IPS-20b (cell line): ENCODE measurements at regions not wholly inside any gene's neighbourhood (a gene's known extent, or its start where the extent isn't known, plus 50 kb on each side); places are given as distances from the start of the nearest gene placed in this dataset.

ENCODE experiments used
- H3K27ac ChIP-seq: one replicate; pipeline ENCODE4 v1.5.1; 2013; ENCODE audit warnings: low read length
- H3K27me3 ChIP-seq: 2 replicates; pipeline ENCODE4 v1.6.1; 2013; ENCODE audit warnings: mild to moderate bottlenecking, low read length, inconsistent platforms; ENCODE audit not compliant: insufficient read depth
- H3K36me3 ChIP-seq: 2 replicates; pipeline ENCODE4 v1.6.1; 2013; ENCODE audit warnings: low read depth, mild to moderate bottlenecking, inconsistent platforms, low read length, moderate library complexity; ENCODE audit not compliant: insufficient read depth
- H3K4me1 ChIP-seq: 2 replicates; pipeline ENCODE4 v1.6.1; 2013; ENCODE audit warnings: mild to moderate bottlenecking, control low read depth, inconsistent platforms, low read length, moderate library complexity; ENCODE audit not compliant: insufficient read depth
- H3K4me3 ChIP-seq: 2 replicates; pipeline ENCODE4 v1.5.1; 2013; ENCODE audit warnings: mild to moderate bottlenecking, low read length, inconsistent platforms
- H3K9ac ChIP-seq: 2 replicates; pipeline ENCODE4 v1.6.1; 2013; ENCODE audit warnings: low read depth, mild to moderate bottlenecking, inconsistent platforms, low read length, moderate library complexity
- H3K9me3 ChIP-seq: 2 replicates; pipeline ENCODE4 v1.6.1; 2013; ENCODE audit warnings: mild to moderate bottlenecking, low read depth, low read length, inconsistent platforms; ENCODE audit not compliant: insufficient read depth

DNA sequence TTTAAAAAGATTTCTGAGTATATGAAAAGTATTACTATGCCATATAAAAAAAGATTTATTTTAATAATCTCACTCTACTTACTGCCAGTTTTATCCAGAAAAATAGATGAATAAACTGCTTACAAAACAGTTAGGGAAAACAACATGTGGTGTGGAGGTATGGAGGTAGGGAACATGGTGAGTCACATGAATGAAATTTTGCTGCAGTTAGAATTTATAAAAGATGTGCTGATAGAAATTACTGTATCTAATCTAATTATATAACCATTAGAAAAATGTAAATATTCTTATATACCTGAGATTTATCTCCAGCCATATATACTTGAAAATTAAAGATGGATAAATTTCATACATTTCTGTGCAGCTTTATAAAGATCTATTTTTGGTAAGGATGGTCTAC lies 184.0 kb upstream of the ANK2 start:
- Histone ChIP-seq H3K4me3 (no peak overlapping the region), H3K27ac (no peak overlapping the region), H3K36me3 (no peaks in the 10 kb centered on the region), H3K27me3 (no peaks in the 10 kb centered on the region), H3K4me1 (peaks cover 16% of the 10 kb centered on the region; the same call in 1 of the 2 replicates), H3K9me3 (no peaks in the 10 kb centered on the region), H3K9ac (no peak overlapping the region)

DNA sequence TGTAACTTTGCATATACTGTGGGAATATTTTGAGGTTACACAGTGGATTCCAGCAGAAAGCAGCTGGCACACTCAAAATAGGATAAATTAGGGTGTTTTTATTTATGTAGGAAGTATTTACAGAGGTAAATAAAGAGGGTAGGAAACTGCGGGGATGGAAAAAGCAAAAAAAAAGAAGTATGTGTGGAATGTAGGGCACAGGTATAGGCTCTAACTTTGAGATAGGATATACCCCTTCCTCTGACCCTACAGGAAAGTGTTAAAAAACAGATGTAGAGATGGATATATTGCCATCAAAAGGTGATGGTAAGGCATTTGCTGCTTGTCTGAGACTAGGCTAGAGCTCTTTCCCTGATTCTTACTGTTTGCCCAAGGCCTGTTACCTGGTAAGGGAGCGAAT lies 173.1 kb upstream of the ANK2 start:
- no peak overlapping the region for H3K27ac ChIP-seq
- no peak overlapping the region for H3K4me3 ChIP-seq
- no peaks in the 10 kb centered on the region for H3K9me3 ChIP-seq
- H3K27me3 ChIP-seq = no peaks in the 10 kb centered on the region
- no peaks in the 10 kb centered on the region for H3K36me3 ChIP-seq
- H3K4me1 ChIP-seq = peaks cover 10% of the 10 kb centered on the region
- H3K9ac ChIP-seq = no peak overlapping the region

DNA sequence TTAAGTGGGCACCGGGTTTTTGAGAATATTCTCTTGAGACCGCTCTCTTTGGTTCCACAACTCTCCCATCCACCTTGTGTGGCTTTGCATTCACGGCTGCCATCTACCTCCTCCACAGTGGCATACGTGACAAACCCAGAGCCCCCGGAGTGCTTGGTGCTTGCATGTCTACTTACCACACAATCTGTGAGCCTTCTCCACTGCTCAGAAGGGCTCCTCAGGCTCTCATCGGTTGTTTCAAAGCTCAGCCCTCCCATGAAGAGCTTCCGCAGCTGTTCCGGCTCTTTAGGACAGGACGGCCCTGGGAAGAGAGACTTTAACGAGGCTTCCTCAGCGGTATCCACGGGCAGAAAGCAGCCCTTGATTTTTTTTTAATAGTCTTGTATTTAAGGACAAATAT lies 167.6 kb upstream of the ANK2 start:
- no peaks in the 10 kb centered on the region for H3K4me1 ChIP-seq
- H3K27me3 ChIP-seq = no peaks in the 10 kb centered on the region
- H3K36me3 ChIP-seq = no peaks in the 10 kb centered on the region
- H3K27ac ChIP-seq = no peak overlapping the region
- H3K9ac ChIP-seq = no peak overlapping the region
- no peaks in the 10 kb centered on the region for H3K9me3 ChIP-seq
- H3K4me3 ChIP-seq = no peak overlapping the region

DNA sequence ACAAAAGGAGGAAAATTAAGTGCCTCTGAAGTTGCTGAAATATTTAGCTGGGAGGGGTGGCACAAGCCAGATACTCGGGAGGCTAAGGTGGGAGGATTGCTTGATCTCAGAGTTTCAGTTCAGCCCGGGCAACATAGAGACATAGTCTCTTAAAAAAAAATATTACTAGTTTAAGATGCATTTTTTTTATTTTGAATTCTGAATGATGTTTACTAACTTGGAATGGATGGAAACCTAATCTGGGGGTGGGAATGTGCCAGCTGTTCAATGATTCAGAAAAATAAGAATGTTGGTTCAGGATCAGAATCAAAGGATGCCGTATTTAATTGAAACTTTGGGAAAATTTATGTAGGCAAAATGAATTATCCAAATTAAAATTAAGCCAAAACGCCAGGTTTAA lies 167.2 kb upstream of the ANK2 start:
- Histone ChIP-seq H3K4me3 (no peak overlapping the region), H3K4me1 (no peaks in the 10 kb centered on the region), H3K27ac (no peak overlapping the region), H3K36me3 (no peaks in the 10 kb centered on the region), H3K27me3 (no peaks in the 10 kb centered on the region), H3K9me3 (no peaks in the 10 kb centered on the region), H3K9ac (no peak overlapping the region)

DNA sequence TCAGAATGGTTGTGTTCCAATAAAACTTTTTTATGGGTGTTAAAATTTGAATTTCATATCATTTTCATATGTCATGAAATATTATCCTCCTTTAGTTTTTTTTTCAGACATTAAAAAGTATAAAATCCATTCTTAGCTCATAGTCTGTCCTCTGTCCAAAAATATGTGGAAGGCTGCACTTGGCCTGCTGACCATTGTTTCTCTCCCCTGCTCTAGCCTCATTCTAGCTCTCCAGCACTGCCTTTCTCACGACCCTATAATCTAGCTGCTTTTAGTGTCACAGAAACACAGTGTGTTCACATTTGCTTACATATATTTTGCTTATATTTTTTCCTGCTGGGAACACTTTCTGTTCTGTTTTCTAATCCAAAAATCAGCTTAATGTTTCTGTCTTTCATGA lies 165.0 kb upstream of the ANK2 start:
- Histone ChIP-seq H3K4me3 (no peak overlapping the region), H3K9me3 (no peaks in the 10 kb centered on the region), H3K36me3 (no peaks in the 10 kb centered on the region), H3K4me1 (no peaks in the 10 kb centered on the region), H3K27ac (no peak overlapping the region), H3K27me3 (no peaks in the 10 kb centered on the region), H3K9ac (no peak overlapping the region)

DNA sequence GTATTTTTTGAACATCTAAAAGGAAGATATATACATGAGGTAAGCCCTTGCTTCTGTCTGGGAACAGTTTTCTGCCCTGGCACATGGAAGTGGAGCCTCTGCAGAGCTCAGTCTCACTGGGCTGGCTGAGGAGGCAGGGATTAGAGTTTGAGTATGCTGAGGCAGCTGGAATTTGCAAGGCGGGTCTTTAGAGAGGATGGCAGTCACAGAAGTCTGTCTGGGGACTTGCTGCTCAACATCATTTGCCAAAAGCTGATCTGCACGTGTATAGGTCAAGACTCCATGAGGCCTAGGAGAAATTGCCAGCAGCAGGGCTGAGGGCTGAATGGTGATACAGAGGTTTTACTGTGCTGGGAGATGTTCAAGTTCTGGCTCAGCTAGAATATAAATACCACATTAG lies 163.6 kb upstream of the ANK2 start:
- no peaks in the 10 kb centered on the region for H3K9me3 ChIP-seq
- H3K9ac ChIP-seq = no peak overlapping the region
- H3K4me1 ChIP-seq = 0 out of 2 replicates have a peak, but pooled peaks cover 4% of the 10 kb centered on the region
- H3K36me3 ChIP-seq = no peaks in the 10 kb centered on the region
- H3K4me3 ChIP-seq = no peak overlapping the region
- H3K27me3 ChIP-seq = no peaks in the 10 kb centered on the region
- H3K27ac ChIP-seq = no peak overlapping the region

DNA sequence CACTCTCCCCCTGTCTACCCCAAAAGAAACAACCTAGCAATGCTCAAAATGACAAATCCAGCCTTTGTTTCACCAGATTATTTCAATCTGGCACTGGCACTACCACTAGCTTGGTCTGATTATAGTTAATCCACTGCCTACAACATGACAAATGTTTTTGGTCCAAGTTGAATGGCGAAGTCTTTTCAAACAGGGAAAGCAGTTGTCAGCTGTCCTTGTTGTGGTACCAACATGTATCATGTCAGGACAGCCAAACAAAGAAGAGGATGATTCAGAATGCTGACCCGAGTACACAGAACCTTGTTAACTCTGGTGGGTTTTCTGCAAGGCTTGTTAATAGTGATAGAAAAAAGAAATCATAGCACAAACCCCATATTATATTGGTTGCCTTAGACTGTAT lies 160.8 kb upstream of the ANK2 start:
- Histone ChIP-seq H3K9ac (no peak overlapping the region), H3K27ac (no peak overlapping the region), H3K27me3 (no peaks in the 10 kb centered on the region), H3K4me3 (no peak overlapping the region), H3K4me1 (0 out of 2 replicates have a peak, but pooled peaks cover 4% of the 10 kb centered on the region), H3K36me3 (no peaks in the 10 kb centered on the region), H3K9me3 (no peaks in the 10 kb centered on the region)

DNA sequence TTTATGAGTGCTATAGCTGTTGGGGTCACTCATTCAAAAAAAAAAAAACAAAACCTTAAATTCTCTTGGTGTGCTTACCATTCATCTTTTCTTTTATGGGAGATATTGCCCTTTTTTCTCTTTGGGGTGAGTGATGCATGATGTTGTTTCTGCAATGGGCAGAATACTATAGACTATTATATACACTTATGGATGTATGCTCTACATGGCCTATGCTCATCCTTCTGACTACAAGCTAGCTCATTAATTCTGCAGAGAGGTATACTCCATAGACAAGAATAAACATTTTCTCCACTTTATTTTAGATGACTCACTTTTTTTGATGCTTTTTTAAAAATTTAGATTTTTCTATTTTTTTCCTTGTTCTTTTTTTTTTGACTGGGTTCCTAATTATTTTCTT lies 160.3 kb upstream of the ANK2 start:
- H3K4me3 ChIP-seq = no peak overlapping the region
- H3K36me3 ChIP-seq = no peaks in the 10 kb centered on the region
- H3K4me1 ChIP-seq = 0 out of 2 replicates have a peak, but pooled peaks cover 4% of the 10 kb centered on the region
- no peak overlapping the region for H3K9ac ChIP-seq
- no peaks in the 10 kb centered on the region for H3K9me3 ChIP-seq
- no peak overlapping the region for H3K27ac ChIP-seq
- H3K27me3 ChIP-seq = no peaks in the 10 kb centered on the region

DNA sequence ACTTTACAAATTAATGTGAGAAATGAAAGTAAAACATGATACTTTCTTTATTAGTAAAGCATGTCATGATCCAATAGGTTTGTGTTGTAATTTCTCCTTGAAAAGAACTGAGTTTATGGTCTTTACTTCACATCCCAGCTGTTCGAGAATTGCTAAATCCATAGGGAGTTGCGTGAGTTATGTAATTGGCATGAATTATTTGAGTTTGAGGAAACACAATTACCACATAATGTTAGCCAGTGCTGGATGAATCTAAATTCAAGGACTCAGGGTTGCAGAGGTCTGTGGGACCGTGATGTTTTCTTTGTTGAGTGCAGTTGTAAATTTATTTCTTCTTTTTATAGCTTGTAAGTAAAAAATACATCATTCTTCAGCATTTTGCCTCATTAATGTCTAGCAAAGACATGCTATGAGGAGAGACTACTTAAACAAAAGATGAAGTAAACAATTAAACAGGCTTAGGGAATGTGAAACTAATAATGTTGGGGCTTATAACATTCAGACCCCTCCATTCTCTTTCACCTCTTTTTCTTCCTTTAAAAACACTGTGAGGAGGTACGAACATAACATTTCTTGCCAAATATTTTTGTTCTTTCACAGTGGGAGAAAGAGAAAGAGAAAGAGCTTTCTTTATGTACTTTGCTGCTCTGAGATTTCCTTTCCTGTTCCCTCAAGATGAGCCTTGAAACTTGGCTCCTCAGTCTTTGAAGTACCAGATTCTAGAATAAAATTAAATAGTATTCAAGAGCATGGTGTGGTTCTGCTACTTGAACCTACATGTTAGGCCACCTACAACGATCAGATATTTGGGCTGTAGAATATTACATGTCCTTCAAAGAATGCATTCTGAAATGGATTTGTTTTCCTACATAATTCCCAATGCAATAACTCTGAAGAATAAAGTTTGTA lies 159.6 kb upstream of the ANK2 start:
- H3K4me3 ChIP-seq = no peak overlapping the region
- no peak overlapping the region for H3K27ac ChIP-seq
- peaks cover 4% of the 10 kb centered on the region for H3K4me1 ChIP-seq
- no peaks in the 10 kb centered on the region for H3K36me3 ChIP-seq
- no peaks in the 10 kb centered on the region for H3K9me3 ChIP-seq
- no peaks in the 10 kb centered on the region for H3K27me3 ChIP-seq
- no peak overlapping the region for H3K9ac ChIP-seq

DNA sequence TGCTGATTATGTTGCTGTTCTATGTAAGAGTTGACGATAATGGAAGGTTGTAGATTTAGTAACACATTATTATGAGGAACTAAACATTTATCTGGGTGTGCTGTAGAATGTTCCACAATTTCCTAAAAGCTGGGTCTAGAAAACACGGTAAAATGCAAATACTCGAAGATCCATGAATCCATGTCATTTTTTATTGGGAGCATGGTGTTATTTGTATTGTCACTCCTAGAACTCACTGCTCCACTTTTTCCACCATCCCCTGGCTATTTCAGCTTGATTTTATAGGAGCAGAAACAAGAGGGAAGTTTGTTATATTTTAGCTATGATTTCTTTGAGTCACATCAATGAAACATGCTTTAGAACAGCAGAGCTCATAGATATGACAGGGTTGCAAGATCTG lies 155.0 kb upstream of the ANK2 start:
- Histone ChIP-seq H3K27me3 (no peaks in the 10 kb centered on the region), H3K4me1 (peaks cover 40% of the 10 kb centered on the region), H3K9me3 (no peaks in the 10 kb centered on the region), H3K27ac (no peak overlapping the region), H3K4me3 (no peak overlapping the region), H3K9ac (no peak overlapping the region), H3K36me3 (no peaks in the 10 kb centered on the region)

DNA sequence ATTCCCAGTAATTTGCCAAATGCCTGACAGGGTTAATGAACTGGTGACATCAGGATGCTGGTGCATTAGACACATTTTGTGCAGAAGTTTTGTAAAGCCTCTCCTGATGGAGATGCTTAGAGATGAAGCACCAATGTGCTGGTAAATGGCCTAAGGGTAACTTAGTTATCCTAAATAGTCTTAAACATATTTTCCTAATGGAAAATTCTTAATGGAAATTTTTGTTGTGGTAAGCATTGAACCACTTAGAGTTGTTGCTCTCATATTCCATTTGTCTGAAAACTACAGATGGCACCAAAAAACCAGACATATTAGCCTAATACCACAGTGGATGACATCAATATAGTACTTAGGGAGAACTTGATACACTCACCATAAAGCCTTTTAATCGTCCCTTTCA lies 154.5 kb upstream of the ANK2 start:
- no peak overlapping the region for H3K27ac ChIP-seq
- no peaks in the 10 kb centered on the region for H3K27me3 ChIP-seq
- H3K4me3 ChIP-seq = no peak overlapping the region
- no peak overlapping the region for H3K9ac ChIP-seq
- H3K4me1 ChIP-seq = peaks cover 40% of the 10 kb centered on the region
- no peaks in the 10 kb centered on the region for H3K9me3 ChIP-seq
- H3K36me3 ChIP-seq = no peaks in the 10 kb centered on the region

DNA sequence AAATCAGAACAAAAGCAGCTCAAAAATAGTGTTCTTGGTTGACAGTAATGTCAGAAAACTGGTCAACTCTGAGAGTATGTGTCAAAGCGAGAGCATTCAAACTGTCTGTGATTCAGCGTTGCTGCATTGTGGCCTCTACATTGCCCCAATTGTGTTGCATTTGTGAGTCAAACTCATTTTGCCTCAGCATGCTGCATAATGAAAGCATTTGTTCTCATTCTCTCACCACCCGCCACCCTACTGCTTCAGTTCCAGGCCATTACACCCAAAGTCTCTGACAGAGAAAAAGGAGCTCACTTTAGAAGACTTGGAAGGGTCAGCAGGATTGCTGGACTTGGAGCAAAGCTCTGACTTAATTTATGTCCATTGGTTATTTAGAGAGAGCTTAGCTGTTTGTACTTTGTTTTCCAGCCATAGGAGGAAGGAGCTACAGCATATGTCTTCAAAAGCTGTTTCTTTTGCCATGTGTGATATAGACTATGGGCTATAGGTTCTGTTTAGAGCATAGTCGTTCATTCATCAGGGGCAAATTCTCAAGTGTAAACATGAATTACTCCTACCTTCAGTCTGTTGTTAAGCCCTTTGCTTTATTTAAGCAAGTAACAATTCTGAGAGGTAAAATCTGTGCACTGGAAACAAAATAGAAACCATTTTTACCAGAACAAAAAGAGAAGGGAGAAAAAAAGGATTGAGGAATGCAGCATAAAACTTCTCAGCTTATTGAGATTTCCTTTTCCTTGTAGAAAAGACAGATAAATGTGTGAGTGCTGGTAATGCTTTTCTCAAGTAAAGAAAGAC lies 153.4 kb upstream of the ANK2 start:
- Histone ChIP-seq H3K9me3 (no peaks in the 10 kb centered on the region), H3K27me3 (no peaks in the 10 kb centered on the region), H3K4me1 (peaks cover 37% of the 10 kb centered on the region), H3K27ac (peak overlapping the region; percentile 19), H3K9ac (0 out of 2 replicates have a peak overlapping the region, but pooled peaks have one; percentile 2), H3K36me3 (no peaks in the 10 kb centered on the region), H3K4me3 (peak overlapping the region; percentile 15; the same call in 1 of the 2 replicates)
